Fibroblast of lung (primary cell): ENCODE measurements at regions not wholly inside any gene's neighbourhood (a gene's known extent, or its start where the extent isn't known, plus 50 kb on each side); places are given as distances from the start of the nearest gene placed in this dataset.

Source experiments
- CTCF ChIP-seq, 2 donors: IDR thresholded peaks in 1 of 2; conservative IDR thresholded peaks in 1 of 2; 1 replicate in 1 of 2; 2 replicates in 1 of 2; pipeline ENCODE4 v1.5.1; 2011 to 2012; ENCODE audit warnings: low read length in 2 of 2, control low read depth in 1 of 2, inconsistent platforms in 1 of 2, low read depth in 1 of 2, mild to moderate bottlenecking in 1 of 2
- EZH2 ChIP-seq: IDR thresholded peaks from 2 replicates; pipeline ENCODE4 v1.5.1; 2012; ENCODE audit warnings: low read length, control low read depth, mild to moderate bottlenecking; ENCODE audit errors: missing control alignments

GRCh38 chr1:79069828-79070227 is 63.3 kb upstream of the ADGRL4 start:
- no peak for TF ChIP-seq CTCF (conservative IDR thresholded peaks at IDR 0.05 in 1 of 2, IDR thresholded peaks at IDR 0.05 in 1 of 2; ENCODE audit: low read depth in 1 of 2, low read length in 2 of 2)
- no peak for TF ChIP-seq EZH2
